OCI-LY7 (cell line): ENCODE measurements at regions not wholly inside any gene's neighbourhood (a gene's known extent, or its start where the extent isn't known, plus 50 kb on each side); places are given as distances from the start of the nearest gene placed in this dataset.

Source experiments
- EZH2phosphoT487 ChIP-seq: fragments of 200-600 bp; sonication (generic); IDR thresholded peaks from 2 replicates; pipeline ENCODE4 v1.6.1; 2018; ENCODE audit warnings: low read depth, borderline replicate concordance, mild to moderate bottlenecking, mixed run types, antibody characterized with exemption, low read length, moderate library complexity, mixed read lengths
- TF ChIP-seq, protein P1 (sequence below): fragments of 200-600 bp; sonication (generic); conservative IDR thresholded peaks from 2 replicates; pipeline ENCODE4 v1.5.1; 2014; ENCODE audit warnings: mild to moderate bottlenecking, antibody characterized with exemption, low read length, moderate library complexity, mixed read lengths

DNA sequence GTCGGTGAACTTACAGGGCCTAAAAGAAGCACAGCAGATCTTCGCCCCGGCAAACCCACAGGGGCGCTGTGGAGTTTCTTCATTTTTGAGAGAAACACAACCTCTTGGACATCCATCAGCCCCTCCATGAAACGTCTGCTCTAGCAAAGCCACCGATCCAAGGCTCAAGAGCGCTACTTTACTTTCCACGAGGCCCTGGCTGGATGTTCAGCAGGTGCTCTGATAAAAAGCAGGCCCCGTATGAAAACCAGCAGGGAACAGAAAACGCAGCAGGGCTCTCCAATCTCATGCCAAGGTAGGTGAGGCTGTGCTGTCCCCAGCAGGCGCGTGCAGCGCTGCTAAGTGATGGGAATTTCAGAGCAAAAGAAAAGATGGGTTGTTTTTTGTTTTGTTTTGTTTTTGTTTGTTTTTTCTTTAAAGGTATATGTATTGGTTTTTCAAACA is 86.7 kb downstream of the IRS2 start:
- TF ChIP-seq, protein P1, sequence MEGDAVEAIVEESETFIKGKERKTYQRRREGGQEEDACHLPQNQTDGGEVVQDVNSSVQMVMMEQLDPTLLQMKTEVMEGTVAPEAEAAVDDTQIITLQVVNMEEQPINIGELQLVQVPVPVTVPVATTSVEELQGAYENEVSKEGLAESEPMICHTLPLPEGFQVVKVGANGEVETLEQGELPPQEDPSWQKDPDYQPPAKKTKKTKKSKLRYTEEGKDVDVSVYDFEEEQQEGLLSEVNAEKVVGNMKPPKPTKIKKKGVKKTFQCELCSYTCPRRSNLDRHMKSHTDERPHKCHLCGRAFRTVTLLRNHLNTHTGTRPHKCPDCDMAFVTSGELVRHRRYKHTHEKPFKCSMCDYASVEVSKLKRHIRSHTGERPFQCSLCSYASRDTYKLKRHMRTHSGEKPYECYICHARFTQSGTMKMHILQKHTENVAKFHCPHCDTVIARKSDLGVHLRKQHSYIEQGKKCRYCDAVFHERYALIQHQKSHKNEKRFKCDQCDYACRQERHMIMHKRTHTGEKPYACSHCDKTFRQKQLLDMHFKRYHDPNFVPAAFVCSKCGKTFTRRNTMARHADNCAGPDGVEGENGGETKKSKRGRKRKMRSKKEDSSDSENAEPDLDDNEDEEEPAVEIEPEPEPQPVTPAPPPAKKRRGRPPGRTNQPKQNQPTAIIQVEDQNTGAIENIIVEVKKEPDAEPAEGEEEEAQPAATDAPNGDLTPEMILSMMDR: no peak
- TF ChIP-seq EZH2phosphoT487: no peak
